Common myeloid progenitor, CD34-positive (primary cell): ENCODE measurements at regions not wholly inside any gene's neighbourhood (a gene's known extent, or its start where the extent isn't known, plus 50 kb on each side); places are given as distances from the start of the nearest gene placed in this dataset.

Source experiments
- CTCF ChIA-PET: fragments of 350-600 bp; sonication (Branson Sonifier 250); formaldehyde crosslinking; loops from one replicate; lab custom pipeline; 2021; ENCODE audit warnings: antibody characterized with exemption; lab: Charles Lee
- POLR2A ChIA-PET: fragments of 350-600 bp; sonication (Branson Sonifier 250); formaldehyde crosslinking; loops from one replicate; lab custom pipeline; 2021; ENCODE audit warnings: antibody characterized with exemption; lab: Charles Lee
- DNase-seq, 3 donors: peaks; one replicate each; pipeline versions ENCODE4 v3.0.0 to v3.0.0-alpha.2; 2013
- H3K27ac ChIP-seq, 2 experiments: 1 replicate in 1 of 2; 2 replicates in 1 of 2; pipeline ENCODE4 v1.7.0; 2013; ENCODE audit warnings: inconsistent platforms in 2 of 2, low read length in 2 of 2, mild to moderate bottlenecking in 2 of 2, low read depth in 1 of 2, moderate library complexity in 1 of 2; ENCODE audit not compliant: severe bottlenecking in 2 of 2, insufficient read depth in 1 of 2, poor library complexity in 1 of 2
- H3K27me3 ChIP-seq, 5 experiments: replicated peaks in 2 of 5; 1 replicate in 3 of 5; 2 replicates in 2 of 5; pipeline versions ENCODE4 v1.6.1 to v1.7.0; 2013; ENCODE audit warnings: low read length in 4 of 5, mild to moderate bottlenecking in 2 of 5, moderate library complexity in 2 of 5, inconsistent platforms in 1 of 5; ENCODE audit not compliant: insufficient read depth in 5 of 5, control insufficient read depth in 4 of 5
- H3K36me3 ChIP-seq, 4 experiments: 1 replicate in 2 of 4; 2 replicates in 2 of 4; pipeline versions ENCODE4 v1.6.1 to v1.7.0; 2013; ENCODE audit warnings: low read length in 3 of 4, control low read depth in 1 of 4, mild to moderate bottlenecking in 1 of 4; ENCODE audit not compliant: control insufficient read depth in 4 of 4, insufficient read depth in 4 of 4
- H3K4me1 ChIP-seq, 4 experiments: 1 replicate in 3 of 4; 2 replicates in 1 of 4; pipeline versions ENCODE4 v1.6.1 to v1.7.1; 2013; ENCODE audit warnings: low read length in 3 of 4, mild to moderate bottlenecking in 3 of 4, control low read depth in 1 of 4, inconsistent platforms in 1 of 4, moderate library complexity in 1 of 4; ENCODE audit not compliant: control insufficient read depth in 4 of 4, insufficient read depth in 4 of 4; ENCODE audit errors: control extremely low read depth in 1 of 4
- H3K4me3 ChIP-seq, 7 experiments: 1 replicate in 4 of 7; 2 replicates in 3 of 7; pipeline versions ENCODE4 v1.5.1 to v1.7.0; 2013; ENCODE audit warnings: mild to moderate bottlenecking in 7 of 7, low read length in 6 of 7, moderate library complexity in 6 of 7, inconsistent platforms in 2 of 7, low read depth in 2 of 7, control low read depth in 1 of 7; ENCODE audit not compliant: insufficient read depth in 4 of 7, control insufficient read depth in 1 of 7; ENCODE audit errors: extremely low read depth in 1 of 7
- H3K9me3 ChIP-seq, 5 experiments: 1 replicate in 4 of 5; 2 replicates in 1 of 5; pipeline versions ENCODE4 v1.6.1 to v1.7.1; 2013; ENCODE audit warnings: low read length in 4 of 5, mild to moderate bottlenecking in 2 of 5, inconsistent platforms in 1 of 5, low read depth in 1 of 5, moderate library complexity in 1 of 5; ENCODE audit not compliant: control insufficient read depth in 4 of 5, insufficient read depth in 2 of 5; ENCODE audit errors: control extremely low read depth in 1 of 5
- WGBS: methylation state at CpG from one replicate; pipeline ENCODE4 v1.1.5; 2013; ENCODE audit not compliant: insufficient coverage; 5-methylcytosine and 5-hydroxymethylcytosine counted together

DNA sequence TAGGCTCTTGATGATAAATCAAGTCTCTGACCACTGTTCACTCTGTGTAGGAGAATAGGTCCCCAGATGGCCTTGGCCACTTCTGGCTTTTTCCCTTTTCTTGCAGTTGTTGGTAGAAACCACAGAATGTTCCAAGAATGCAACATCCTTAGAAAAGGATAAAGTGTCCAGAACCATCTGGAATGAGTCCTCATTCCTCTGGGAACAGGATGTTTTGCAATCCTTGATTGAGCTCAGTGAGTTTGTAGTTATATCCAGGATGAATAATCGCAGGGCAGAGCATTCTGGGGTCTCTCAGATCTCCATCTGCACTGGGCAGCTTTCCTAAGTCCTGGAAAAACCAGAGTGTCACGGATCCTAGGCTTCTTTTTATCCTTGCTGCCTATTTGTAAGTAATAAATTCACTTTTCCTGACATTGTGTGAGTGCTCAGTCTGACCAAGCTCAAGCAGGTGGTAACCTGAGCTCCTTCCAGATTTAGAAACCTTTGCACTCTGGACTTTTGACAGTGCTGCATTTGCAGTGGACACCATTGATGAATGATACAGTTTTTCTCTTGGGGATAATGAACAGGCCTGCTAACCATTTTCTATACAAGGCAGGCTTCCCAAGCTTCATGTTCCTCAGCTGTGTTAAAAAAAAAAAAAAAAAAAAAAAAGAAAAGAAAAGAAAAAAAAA lies 1028.6 kb downstream of the OTOL1 start:
- 93% methylated on average over 2 of the region's 2 CpGs for WGBS
- H3K27me3 ChIP-seq, result no peaks in the 10 kb centered on the region
- no peaks in the 10 kb centered on the region for H3K9me3 ChIP-seq
- no peak overlapping the region for H3K27ac ChIP-seq
- H3K4me1 ChIP-seq, result no peaks in the 10 kb centered on the region
- H3K36me3 ChIP-seq, result no peaks in the 10 kb centered on the region
- CTCF ChIA-PET, result no interaction called here
- POLR2A ChIA-PET, result interaction anchor here (0.6 kb wide), 1 partner anchor 229 kb away, joined by 3 read pairs; no protein-coding TSS in a partner anchor
- H3K4me3 ChIP-seq, result no peak overlapping the region
- no peak for DNase-seq

DNA sequence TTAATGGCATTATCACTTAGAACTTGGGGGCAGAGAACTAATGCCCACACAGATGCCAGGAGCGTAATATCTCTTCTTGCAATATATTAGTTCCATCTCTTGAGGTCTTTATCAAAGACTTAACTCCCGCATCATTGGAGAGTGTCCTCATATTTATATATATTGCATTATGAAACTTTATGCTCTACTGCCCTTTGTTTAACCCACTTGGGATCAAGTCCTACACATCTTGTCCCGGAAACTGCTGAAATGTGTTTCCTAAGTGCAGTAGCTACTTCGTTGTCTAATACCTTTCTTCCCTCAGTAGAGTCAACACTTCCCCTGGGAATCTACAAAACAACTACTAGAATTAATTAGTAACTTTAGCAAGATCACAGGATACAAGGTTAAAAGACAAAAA lies 1029.2 kb downstream of the OTOL1 start:
- Histone ChIP-seq H3K27me3 (no peaks in the 10 kb centered on the region), H3K4me1 (no peaks in the 10 kb centered on the region), H3K9me3 (no peaks in the 10 kb centered on the region), H3K36me3 (no peaks in the 10 kb centered on the region), H3K4me3 (no peak overlapping the region), H3K27ac (no peak overlapping the region)
- no peak for DNase-seq
- ChIA-PET CTCF (no interaction called here), POLR2A (interaction anchor here (0.6 kb wide), 1 partner anchor 230 kb away, joined by 3 read pairs; no protein-coding TSS in a partner anchor)
- WGBS, result 83% methylated on average over 1 of the region's 4 CpGs

DNA sequence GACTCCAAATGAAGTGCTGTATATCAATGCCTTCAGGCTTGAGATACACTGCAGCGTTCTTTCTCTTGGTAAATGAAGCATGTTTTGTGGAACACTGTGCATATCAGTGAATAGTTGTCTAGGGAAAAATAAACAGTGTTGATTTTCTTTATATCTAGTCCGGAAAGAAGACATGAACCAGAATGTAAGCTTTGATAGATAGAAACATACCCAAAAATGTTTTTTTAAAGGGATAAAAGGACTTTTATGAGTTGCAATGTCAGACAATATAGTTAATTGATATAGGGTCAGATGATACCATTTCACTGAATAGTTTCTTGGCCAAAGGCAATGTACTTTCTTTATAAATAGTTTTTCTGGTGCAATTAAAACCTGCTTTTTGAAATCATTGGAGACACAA lies 1037.8 kb downstream of the OTOL1 start:
- CTCF ChIA-PET, result no interaction called here
- Histone ChIP-seq H3K9me3 (no peaks in the 10 kb centered on the region), H3K27me3 (no peaks in the 10 kb centered on the region), H3K4me1 (no peaks in the 10 kb centered on the region), H3K27ac (no peak overlapping the region), H3K36me3 (no peaks in the 10 kb centered on the region), H3K4me3 (no peak overlapping the region)
- WGBS, result 100% methylated on average over 2 of the region's 2 CpGs
- DNase-seq, result no peak
- POLR2A ChIA-PET, result no interaction called here

DNA sequence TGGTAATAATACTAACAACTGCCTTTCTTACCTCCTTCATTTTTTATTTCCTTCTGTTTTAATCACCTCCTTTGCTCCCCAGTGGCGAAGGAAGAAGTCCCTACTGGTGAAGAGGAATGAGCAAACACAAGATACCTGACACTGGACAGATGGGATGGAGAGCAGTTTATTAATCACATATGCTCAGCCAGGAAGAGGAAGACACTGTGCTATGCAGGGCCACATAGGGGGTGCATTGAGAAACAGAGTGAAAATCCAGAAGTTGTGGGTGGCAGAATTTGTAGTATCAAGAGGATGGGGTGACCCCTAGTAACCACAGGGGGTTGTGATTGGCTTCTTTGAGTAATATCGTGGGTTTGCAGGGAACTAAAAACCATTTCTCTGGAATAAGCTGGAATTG lies 1041.9 kb downstream of the OTOL1 start:
- H3K4me3 ChIP-seq, result no peak overlapping the region
- H3K9me3 ChIP-seq, result no peaks in the 10 kb centered on the region
- ChIA-PET POLR2A (no interaction called here), CTCF (no interaction called here)
- H3K36me3 ChIP-seq, result no peaks in the 10 kb centered on the region
- no peak for DNase-seq
- H3K27me3 ChIP-seq, result no peaks in the 10 kb centered on the region
- H3K4me1 ChIP-seq, result no peaks in the 10 kb centered on the region
- 75% methylated on average over 2 of the region's 2 CpGs for WGBS
- H3K27ac ChIP-seq, result no peak overlapping the region

DNA sequence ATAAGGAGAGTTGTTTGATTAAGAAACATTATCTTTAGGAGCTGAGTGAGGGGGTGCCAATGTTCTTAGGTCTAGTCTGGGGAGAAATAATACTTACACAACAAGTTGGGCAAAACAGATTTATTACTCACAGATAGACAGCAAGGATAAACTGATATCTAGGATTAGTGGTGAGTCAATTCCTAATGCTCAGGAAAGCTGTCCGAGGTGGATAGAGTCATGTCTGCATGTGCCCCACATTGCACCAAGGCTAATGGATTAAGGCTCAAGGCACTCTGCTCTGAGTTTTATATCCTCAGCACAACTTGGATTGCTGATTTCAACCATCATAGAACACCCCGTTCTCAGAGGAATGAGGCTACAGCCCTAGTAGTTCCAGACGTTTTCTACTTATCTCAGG lies 1042.3 kb downstream of the OTOL1 start:
- 100% methylated on average over 3 of the region's 3 CpGs for WGBS
- no peaks in the 10 kb centered on the region for H3K4me1 ChIP-seq
- ChIA-PET POLR2A (no interaction called here), CTCF (no interaction called here)
- no peaks in the 10 kb centered on the region for H3K27me3 ChIP-seq
- no peak for DNase-seq
- no peaks in the 10 kb centered on the region for H3K9me3 ChIP-seq
- H3K4me3 ChIP-seq, result no peak overlapping the region
- no peak overlapping the region for H3K27ac ChIP-seq
- H3K36me3 ChIP-seq, result no peaks in the 10 kb centered on the region

DNA sequence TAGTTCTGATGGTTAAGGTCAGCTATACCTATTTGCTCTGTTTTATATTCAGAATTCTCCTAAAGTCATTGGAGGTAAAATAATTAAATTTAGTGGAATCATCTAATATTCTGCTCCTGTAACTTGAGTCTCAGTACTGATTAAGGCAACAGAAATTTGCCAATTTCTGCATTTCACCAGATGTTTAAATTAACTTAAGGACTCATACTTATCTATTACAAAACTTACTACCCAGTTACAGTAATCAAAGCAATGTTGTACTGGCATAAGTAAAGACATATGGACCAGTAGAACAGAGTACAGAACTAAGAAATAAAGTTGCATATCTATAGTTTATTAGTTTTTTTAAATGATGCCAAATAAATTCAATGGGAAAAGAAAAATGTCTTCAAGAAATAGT lies 1043.8 kb downstream of the OTOL1 start:
- CTCF ChIA-PET, result no interaction called here
- H3K27ac ChIP-seq, result no peak overlapping the region
- H3K9me3 ChIP-seq, result no peaks in the 10 kb centered on the region
- no peaks in the 10 kb centered on the region for H3K27me3 ChIP-seq
- no peak overlapping the region for H3K4me3 ChIP-seq
- H3K4me1 ChIP-seq, result no peaks in the 10 kb centered on the region
- DNase-seq, result no peak
- POLR2A ChIA-PET, result no interaction called here
- no peaks in the 10 kb centered on the region for H3K36me3 ChIP-seq

DNA sequence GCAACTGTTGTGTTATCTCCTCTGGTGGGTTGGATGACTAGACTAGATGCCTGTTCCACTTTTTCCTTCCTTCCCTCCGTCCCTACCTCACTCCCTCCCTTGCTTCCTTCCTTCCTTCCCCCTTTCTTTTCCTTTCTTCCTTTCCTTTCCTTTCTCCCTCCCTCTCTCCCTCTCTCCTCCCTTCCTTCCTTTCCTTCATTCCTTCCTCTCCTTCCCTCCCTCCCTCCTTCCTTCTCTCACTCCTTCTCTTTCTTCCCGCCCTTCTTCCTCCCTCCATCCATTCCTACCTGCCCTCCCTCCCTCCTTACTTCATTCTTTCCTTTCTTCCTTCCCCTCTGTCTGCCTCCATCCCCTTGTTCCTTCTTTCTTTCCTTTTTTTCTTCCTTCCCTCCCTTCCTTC lies 1045.3 kb downstream of the OTOL1 start:
- POLR2A ChIA-PET, result no interaction called here
- Histone ChIP-seq H3K27ac (no peak overlapping the region), H3K4me1 (no peaks in the 10 kb centered on the region), H3K27me3 (no peaks in the 10 kb centered on the region), H3K9me3 (no peaks in the 10 kb centered on the region), H3K4me3 (no peak overlapping the region), H3K36me3 (no peaks in the 10 kb centered on the region)
- 64% methylated on average over 2 of the region's 2 CpGs for WGBS
- CTCF ChIA-PET, result no interaction called here
- DNase-seq, result no peak
